ENCODE measurements at regions not wholly inside any gene's neighbourhood (a gene's known extent, or its start where the extent isn't known, plus 50 kb on each side); places are given as distances from the start of the nearest gene placed in this dataset.

DNA sequence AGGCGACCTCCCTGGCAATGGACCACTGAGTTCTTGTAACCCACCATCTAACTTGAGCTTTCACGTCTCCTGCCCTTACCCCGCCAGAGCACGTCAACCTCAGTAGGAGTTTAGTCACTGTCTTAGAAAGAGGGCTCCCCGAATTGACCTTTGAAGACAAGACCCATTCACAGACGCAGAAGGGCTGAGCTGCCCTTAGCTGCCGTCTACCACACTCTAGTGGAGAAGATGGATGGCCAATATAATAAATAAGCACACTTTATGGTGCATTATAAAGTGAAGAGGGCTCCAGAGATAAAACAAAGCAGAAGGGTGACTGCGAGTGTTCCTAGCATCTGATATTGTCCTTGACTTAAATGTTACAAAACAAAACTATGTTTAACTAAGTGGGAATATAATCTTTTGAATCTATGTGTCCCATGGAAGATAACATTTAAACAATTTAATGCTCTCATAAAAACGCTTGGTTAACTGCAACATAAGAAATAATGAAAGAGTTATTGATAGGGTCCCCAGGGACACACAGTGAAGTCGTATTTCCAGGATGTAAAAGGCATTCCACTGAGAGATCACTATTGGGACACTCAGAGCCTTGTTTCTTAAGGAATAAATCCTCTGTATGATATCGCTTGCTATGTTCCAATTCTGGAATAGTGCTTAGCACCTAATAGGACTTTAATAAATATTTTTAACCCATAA lies 261.1 kb downstream of the THBS2 start:
- TF ChIP-seq, protein P1, sequence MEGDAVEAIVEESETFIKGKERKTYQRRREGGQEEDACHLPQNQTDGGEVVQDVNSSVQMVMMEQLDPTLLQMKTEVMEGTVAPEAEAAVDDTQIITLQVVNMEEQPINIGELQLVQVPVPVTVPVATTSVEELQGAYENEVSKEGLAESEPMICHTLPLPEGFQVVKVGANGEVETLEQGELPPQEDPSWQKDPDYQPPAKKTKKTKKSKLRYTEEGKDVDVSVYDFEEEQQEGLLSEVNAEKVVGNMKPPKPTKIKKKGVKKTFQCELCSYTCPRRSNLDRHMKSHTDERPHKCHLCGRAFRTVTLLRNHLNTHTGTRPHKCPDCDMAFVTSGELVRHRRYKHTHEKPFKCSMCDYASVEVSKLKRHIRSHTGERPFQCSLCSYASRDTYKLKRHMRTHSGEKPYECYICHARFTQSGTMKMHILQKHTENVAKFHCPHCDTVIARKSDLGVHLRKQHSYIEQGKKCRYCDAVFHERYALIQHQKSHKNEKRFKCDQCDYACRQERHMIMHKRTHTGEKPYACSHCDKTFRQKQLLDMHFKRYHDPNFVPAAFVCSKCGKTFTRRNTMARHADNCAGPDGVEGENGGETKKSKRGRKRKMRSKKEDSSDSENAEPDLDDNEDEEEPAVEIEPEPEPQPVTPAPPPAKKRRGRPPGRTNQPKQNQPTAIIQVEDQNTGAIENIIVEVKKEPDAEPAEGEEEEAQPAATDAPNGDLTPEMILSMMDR (IDR thresholded peaks at IDR 0.05) = no peak
- no peak for TF ChIP-seq EZH2phosphoT487 (IDR thresholded peaks at IDR 0.05)
